ENCODE measurements at regions not wholly inside any gene's neighbourhood (a gene's known extent, or its start where the extent isn't known, plus 50 kb on each side); places are given as distances from the start of the nearest gene placed in this dataset.

GRCh38 chr11:76288166-76288980 lies 82.1 kb upstream of the WNT11 start:
- Histone ChIP-seq H3K4me3 (no peak overlapping the region), H3K9me3 (ENCODE audit: low read depth) (no peaks in the 10 kb centered on the region), H3K27ac (no peak overlapping the region), H3K4me1 (ENCODE audit: low read depth) (no peaks in the 10 kb centered on the region), H3K27me3 (no peaks in the 10 kb centered on the region), H3K36me3 (no peaks in the 10 kb centered on the region)
- no peak for TF ChIP-seq CTCF (IDR thresholded peaks at IDR 0.05; ENCODE audit: low read depth, low read length)
- no peak for DNase-seq (ENCODE audit: low read depth in 1 of 2, low spot score in 1 of 2)

- Histone ChIP-seq H3K4me3 (no peak overlapping the region), H3K4me1 (ENCODE audit: low read depth) (no peaks in the 10 kb centered on the region), H3K27me3 (no peaks in the 10 kb centered on the region), H3K36me3 (no peaks in the 10 kb centered on the region), H3K9me3 (ENCODE audit: low read depth) (no peaks in the 10 kb centered on the region), H3K27ac (no peak overlapping the region)
- no peak for DNase-seq (ENCODE audit: low read depth in 1 of 2, low spot score in 1 of 2)
- TF ChIP-seq CTCF (IDR thresholded peaks at IDR 0.05; ENCODE audit: low read depth, low read length): no peak
Measured at GRCh38 chr11:76287227-76287626, 80.9 kb upstream of the WNT11 start.

GRCh38 chr11:76285397-76286104 lies 79.2 kb upstream of the WNT11 start:
- Histone ChIP-seq H3K36me3 (no peaks in the 10 kb centered on the region), H3K4me1 (ENCODE audit: low read depth) (no peaks in the 10 kb centered on the region), H3K9me3 (ENCODE audit: low read depth) (no peaks in the 10 kb centered on the region), H3K27me3 (no peaks in the 10 kb centered on the region), H3K4me3 (no peak overlapping the region), H3K27ac (no peak overlapping the region)
- no peak for TF ChIP-seq CTCF (IDR thresholded peaks at IDR 0.05; ENCODE audit: low read depth, low read length)
- no peak for DNase-seq (ENCODE audit: low read depth in 1 of 2, low spot score in 1 of 2)

GRCh38 chr11:76284161-76284560 lies 77.9 kb upstream of the WNT11 start:
- no peak for TF ChIP-seq CTCF (IDR thresholded peaks at IDR 0.05; ENCODE audit: low read depth, low read length)
- DNase-seq (ENCODE audit: low read depth in 1 of 2, low spot score in 1 of 2): no peak

GRCh38 chr11:76282811-76283595 lies 76.7 kb upstream of the WNT11 start:
- H3K27ac ChIP-seq: no peak overlapping the region
- DNase-seq (ENCODE audit: low read depth in 1 of 2, low spot score in 1 of 2): no peak
- no peak for TF ChIP-seq CTCF (IDR thresholded peaks at IDR 0.05; ENCODE audit: low read depth, low read length)
- H3K36me3 ChIP-seq: no peaks in the 10 kb centered on the region
- no peaks in the 10 kb centered on the region for H3K9me3 ChIP-seq (ENCODE audit: low read depth)
- H3K4me1 ChIP-seq (ENCODE audit: low read depth): no peaks in the 10 kb centered on the region
- no peaks in the 10 kb centered on the region for H3K27me3 ChIP-seq
- no peak overlapping the region for H3K4me3 ChIP-seq

More at GRCh38 chr11:76284161-76284560, 77.9 kb upstream of the WNT11 start:
- H3K4me3 ChIP-seq: no peak overlapping the region
- H3K27me3 ChIP-seq: no peaks in the 10 kb centered on the region
- no peaks in the 10 kb centered on the region for H3K36me3 ChIP-seq
- H3K27ac ChIP-seq: no peak overlapping the region
- H3K9me3 ChIP-seq (ENCODE audit: low read depth): no peaks in the 10 kb centered on the region
- no peaks in the 10 kb centered on the region for H3K4me1 ChIP-seq (ENCODE audit: low read depth)
